H4 (cell line): ENCODE measurements at regions not wholly inside any gene's neighbourhood (a gene's known extent, or its start where the extent isn't known, plus 50 kb on each side); places are given as distances from the start of the nearest gene placed in this dataset.
"Not testable (repeated sequence)": the region's sequence is repeated elsewhere in the genome, so short reads cannot be mapped to it uniquely, and the experiment has no call there.

Experiments used
- DNase-seq: peaks from one replicate; pipeline ENCODE4 v3.0.0-alpha.2; 2015; ENCODE audit warnings: low spot score

DNA sequence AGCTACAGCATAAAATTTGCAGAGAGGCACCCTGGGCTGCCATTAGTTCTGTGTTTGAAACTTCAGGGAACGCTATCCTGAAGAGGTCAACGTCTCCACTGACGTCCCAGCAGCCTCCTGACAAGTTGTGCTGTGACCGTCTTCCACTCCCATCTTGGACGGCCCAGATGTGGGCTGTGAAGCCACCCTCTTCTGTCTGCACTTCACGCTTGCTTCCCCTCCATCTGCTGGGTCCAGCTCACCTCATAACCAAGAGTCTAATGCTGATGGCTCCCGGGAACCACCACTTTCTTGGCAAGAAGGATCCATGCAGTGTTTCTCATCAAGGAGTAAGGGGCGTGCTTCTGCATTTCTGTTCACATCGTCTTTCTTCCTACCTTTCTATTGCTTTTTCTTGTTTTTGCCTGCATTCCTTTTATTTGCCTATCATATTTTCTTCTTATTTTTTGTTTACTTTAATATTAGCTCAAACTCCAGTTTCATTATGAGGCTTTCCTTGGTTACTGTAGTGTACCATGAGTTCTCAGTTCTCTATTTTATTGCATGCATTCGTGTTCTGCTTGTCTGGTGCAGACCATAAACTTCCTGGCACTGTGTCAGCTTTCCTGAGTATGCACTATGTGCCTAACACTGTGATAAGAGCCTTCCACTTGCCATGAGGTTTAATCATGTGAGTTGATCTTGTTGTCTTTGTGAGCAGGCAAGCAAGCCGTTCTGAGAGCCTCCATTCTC, 631.8 kb upstream of the RAB6C start:
- DNase-seq: no peak

DNA sequence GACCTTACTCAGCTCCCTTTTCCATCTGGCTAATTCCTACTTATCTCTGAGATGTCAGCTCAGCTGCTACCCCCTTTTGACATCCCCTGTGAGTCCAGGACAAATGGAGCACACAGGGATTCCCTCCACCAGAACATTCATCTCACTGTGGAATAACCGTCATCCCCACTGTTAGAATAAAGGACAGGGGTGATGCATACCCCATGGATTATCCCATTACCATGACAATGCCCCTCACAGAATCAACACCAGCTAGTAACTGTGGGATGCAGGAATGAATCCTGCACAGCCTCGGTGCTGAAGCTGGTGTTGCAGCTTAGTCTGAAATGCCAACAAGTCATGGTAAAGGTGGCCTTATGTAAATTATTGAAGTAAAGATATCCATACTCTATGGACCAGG, 624.8 kb upstream of the RAB6C start:
- no peak for DNase-seq

DNA sequence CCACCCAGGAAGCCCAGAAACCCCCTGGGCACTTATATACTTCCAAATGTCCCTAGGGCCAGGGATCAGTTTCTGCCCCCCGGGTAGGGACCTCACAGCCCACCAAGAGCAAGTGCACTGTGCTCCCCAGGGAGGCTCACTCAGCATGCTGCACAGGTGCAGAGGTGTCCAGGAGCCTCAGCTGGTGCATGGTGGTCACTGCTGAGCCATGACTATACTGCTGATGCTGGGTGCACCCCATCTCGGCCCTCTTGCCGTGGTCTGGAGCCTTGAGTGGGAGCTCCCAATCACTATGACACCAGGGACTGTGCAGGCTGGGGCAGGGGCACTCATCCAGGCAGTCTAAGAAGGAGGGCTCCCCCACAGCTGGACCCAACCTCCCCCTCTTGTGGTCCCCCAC, 617.8 kb upstream of the RAB6C start:
- DNase-seq: no peak

DNA sequence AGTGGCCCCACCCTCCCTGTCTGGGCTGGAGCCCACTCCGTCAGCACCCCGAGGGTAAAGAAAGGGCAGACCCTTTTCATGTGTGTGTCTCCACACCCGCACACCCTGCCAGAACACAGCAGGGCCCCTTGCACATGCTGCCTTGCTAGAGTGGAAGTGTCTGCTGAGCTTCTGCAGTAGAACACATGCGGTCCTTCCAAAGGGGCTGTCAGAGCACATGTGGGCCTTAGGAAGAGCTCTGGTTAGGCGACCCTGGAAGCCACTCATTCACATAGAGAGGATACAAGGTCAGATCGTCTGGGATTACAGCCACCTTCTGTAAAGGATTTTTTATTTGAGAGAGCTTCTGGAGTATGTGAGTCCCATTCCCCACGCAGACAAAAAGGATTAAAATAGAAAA, 613.2 kb upstream of the RAB6C start:
- DNase-seq: no peak

DNA sequence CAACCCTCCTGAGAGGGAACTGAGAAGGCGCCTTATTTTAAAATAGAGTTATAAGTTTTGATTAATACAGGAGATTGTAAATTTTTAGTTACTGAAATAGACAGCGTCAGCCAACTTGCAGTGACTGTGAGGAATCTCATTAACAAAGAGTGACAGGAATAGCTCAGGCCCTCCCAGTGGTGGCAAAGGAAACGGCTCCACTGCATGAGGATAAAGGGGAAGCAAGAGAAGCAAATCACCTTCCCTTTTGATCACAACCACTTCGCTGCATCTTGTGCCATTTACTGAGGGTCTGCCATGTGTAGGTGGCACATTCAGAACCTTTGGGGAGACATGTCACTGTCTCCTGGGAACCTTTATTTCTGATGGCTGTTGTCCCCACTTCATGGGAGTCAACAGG, 612.4 kb upstream of the RAB6C start:
- DNase-seq: no peak

DNA sequence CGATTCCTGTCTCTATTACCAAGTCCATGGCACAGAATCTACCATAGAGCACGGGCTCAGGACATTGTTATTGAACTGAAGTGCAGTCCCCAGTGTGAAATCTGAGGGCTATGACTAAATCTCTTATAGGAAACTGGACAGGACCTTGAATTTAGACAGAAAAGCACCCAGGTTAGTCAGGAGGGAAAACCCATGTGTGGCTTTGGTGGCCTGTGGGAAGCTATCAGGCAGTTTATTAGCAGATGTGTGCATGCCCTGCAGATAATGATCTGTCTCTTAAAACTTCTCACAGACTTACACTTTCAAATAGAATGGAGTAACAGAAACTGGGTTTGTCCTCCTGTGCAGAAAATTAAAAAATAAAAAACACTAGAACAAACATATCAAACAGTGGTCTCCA, 610.0 kb upstream of the RAB6C start:
- DNase-seq: no peak

DNA sequence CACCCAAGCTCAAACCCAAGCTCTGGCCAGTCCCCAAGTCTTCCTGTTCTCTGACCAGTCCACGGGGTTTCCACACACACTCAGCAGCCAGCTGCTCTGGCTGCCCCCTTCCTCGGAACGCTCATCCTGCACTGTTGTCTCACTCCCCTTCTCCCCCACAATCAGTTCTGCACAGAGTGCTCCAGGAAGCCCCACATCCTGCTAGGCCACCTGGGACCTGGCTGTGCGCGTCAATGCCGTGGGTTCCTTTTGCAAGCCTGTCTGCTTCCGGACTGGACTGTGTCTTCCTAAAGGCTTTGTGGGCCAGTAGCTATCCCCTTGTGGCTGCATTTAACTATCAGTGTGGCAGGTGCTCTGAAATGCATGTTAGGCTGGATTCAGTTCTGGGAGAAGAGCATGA, 605.0 kb upstream of the RAB6C start:
- DNase-seq: no peak

DNA sequence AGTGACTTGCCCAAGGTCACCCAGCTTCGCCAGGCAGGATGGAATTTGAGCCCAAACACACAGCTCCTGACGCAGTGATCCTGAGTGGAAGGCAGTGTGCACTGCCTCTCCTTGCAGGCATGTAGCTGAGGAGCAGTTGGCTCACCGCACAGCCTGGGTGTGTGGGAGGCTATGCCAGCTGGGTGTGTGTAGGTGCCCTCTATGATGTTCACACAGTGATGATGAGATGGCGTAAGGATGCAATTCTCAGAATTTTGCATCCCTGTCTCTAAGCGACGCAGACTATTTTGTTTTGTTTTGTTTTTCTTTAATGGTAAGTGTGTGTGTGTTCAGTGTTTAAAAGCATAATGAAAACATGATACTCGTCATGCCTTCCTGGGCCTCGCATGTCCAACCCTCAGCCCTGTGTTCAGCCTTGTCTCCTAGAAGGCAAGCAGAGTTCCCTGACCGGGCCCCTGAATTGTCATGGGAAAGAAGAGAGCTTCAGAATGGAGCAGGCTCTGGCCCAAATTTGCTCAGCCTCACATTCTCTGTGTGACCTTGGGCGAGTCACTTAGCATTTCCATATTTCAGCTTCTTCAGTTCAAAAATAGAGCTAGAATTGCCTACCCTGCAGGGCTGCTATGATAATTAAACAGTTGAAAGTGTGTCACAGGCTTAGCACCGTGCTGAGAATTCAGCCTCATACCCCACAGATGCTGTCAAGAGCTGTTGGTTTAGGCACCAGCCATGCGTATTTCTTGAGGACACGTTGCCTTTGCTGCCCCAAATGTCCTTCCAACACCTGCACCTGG, 603.6 kb upstream of the RAB6C start:
- DNase-seq: no peak

DNA sequence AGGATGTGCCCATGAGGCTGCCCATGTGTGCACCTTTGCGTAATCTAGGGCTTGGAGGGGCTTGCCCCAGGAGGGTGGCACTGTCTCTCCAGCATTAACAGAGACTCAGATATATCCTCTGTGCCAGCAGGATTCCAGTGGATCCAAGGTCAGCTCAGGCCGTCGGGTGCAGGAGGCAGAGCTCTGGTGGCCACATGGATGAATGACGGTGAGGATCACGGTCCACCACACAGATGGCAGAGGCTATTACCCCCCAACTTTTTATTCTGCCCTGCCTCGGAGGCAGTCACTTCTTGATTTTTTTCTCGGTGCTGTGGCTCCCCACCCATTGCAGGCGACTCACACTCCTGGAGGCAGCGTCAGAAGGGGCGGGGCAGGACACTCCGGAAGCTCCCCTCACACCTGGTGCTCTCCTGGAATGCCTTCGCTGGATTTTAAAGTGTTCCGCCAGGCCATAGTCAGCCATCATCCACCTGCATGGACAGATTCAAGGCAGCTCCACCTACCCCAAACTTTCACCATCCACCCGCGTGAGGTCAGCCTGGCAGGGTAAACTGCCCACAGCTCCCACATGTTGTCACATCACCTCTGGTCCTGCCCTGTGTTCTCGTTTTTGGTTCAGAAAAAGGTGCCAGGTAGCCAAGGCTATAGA, 602.9 kb upstream of the RAB6C start:
- no peak for DNase-seq

DNA sequence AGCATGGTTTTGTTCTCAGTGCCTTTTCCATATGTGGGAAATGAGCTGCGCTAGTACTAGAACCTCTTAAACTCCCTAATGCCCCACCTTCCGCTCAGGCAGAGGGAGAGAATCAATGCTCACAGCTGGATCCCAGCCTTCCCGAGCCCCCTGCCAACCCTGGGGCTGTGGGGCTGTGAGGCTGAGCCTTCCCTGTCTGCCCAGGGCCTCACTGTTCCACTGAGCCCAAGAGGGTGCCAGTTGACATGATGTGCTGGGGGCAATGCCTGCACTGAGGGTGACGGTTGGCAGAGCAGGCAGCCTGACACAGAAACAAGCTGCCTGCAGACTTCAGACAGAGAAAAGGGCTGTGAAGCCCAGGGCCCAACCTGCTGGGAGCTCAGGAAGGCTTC, 602.4 kb upstream of the RAB6C start:
- DNase-seq: no peak

DNA sequence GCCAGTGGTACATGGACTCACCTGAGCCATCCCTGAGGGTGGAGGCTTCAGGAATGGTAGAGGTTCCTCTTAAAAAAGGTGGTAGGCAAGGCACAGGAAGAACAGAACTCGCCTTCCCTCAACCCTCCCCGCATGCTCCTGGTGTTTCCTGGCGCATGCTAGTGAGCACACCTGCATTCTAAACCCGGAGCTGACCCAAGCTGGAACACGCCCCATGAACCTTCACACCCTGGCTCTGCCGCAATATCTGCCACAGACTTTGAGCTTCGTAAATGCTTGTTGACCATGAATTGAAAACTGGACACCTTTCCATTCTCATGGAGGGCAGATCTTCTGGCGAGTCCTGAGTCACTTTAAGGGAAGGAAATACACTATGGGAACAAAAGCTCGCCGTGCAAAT, 601.3 kb upstream of the RAB6C start:
- DNase-seq: no peak

DNA sequence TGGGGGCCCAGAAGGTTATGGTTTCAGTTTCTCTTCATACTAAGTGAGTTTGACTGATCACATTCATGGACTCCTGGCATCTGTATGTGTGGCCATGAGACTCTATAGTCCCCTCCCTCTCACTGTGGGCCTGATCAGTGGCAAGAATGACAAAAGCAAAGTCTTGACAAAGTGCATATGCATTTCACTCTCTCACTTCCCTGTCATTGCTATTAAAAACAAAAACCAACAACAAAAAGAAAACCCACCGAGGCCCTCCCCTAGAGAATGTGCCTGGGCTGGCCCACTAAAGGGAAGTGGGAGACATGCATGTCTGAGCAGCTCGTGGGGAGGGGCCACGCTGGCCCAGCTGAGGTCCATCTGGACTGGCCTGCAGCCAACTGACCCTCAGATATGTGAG, 600.1 kb upstream of the RAB6C start:
- DNase-seq: no peak

DNA sequence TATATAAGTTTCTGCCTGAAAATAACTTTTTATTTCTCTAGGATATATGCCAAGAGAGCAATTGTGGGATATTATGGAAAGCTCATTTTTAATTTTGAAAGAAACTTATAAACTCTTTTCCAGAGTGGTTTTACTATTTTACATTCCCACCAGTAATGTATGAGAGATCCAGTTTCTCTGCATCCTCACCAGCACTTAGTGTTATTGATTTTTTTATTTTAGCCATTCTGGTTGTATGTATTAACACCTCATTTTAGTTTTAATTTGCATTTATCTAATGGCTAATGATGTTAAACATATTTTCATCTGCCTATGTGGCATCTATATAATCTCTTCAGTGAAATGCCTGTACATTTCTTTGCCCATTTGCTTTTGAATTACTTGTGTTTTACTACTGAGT, 597.7 kb upstream of the RAB6C start:
- no peak for DNase-seq

DNA sequence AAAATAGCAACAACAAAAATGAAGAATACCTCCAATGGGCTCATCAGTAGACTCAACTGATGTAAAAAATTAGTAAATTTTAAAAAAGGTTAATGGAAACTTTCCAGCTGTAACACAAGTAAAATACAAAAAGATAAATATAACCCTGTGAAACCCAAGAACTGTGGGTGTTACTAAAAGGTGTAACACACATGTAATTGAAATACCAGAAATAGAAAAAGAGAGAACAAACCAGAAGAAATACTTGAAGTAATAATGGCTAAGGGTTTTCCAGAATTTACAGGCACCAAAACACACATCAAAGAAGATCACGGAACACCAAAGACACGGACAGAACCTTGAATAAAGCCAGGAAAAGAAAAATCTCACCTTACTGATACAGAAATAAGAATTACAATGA, 590.6 kb upstream of the RAB6C start:
- DNase-seq: no peak

DNA sequence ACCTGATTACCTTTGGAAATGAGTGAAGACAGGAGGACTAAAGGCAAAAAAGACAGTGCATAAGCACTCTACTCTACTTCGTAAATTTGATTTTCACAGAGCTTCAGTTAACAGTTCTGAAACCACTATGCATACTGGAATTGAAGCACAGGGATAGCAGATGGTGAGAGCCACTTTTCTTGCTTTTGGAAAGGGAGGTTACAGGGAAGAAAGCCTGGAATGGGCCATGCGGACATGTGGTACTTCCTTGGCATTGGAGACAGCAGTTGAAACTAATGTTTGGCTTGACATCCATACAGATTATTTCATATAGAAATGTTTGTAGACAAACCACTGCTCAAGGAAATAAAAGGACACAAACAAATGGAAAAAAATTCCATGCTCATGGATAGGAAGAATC, 585.6 kb upstream of the RAB6C start:
- DNase-seq: no peak

DNA sequence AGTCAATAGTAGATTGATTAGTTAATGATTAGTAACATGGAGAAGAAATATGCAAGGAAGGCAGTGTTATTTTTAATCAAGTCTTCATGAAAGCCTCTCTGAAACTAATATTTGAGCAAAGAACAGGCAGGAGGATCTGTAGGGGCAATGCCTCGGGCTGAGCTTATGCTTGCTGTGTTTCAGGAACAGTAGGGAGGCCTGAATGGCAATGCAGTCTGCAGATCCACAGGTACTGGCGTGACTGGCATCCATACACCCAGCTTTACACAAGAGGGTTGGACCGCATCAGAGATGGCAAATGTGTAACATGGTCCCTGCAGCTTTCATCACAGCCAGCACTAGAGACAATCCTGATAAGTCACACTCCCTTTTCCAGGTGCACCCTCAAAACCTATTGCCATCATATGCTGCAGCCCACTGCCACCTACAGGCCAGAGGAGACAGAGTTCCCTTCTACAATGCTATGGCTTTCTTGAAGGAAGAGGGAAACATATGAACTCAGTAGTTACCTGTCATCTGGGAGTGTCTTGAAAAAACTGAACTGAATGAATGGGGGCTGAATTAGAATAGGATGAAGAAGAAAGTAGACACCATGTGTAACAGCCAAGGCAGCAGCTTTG, 582.4 kb upstream of the RAB6C start:
- DNase-seq: peak; percentile 52

DNA sequence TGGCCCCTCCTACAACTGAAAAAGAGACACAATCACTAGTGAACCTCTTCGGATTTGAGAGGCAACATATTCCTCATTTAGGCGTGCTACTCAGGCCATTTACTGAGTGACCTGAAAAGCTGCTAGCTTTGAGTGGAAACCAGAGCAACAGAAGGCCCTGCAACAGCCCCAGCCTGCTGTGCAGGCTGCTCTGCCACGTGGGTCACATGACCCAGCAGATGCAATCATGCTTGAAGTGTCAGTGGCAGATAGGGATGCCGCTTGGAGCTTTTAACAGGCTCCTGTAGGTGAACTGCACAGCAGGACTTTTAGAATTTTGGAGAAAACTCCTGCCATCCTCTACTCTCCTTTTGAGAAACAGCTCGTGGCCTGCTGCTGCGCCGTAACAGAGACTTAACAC, 578.6 kb upstream of the RAB6C start:
- DNase-seq: no peak

DNA sequence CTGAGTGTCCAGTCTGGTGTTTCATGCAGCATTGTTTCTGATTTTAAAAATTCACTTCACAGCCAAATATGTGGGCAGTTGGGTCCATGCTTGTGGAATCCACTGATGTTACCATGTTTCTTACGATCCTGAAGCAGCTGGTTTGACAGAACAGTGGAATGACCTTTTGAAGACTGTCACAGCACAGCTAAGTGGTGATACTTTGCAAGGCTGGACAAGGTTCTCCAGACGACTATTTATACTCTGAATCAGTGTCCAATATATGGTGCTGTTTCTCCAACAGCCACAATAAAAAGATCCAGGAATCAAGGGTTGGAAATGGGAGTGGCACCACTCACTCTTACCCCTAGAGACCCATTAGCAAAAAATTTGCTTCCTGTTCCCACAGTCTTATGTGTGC, 577.4 kb upstream of the RAB6C start:
- DNase-seq: no peak

DNA sequence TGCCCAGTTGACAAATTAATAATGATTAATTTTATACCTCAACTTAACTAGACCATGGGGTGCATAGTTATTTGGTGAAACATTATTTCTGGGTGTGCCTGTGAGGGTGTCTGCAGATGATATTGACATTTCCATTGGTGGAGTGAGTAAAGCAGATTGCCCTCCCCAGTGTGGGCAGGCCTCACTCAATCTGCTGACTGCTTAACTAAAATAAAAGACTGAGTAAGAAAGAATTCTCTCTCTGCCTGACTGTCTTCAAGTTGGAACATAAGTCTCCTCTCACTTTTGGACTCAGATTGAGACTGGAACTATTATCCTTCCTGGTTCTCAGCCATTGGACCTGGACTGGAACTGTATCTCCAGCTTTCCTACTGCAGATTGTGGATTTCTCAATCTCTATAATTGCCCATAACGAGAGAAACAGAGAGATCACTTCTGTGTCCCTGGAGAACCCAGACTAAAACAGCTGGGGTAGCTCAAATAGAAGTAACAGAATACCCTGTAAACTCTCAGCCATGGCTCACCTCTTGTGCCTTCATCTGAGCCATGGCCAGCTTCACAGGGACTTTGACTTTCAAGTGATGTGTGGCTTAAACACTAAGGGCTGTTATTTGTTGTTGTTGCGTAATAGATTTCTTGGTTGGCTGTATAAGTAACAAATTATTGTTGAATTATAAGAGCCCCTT, 575.3 kb upstream of the RAB6C start:
- DNase-seq: no peak

DNA sequence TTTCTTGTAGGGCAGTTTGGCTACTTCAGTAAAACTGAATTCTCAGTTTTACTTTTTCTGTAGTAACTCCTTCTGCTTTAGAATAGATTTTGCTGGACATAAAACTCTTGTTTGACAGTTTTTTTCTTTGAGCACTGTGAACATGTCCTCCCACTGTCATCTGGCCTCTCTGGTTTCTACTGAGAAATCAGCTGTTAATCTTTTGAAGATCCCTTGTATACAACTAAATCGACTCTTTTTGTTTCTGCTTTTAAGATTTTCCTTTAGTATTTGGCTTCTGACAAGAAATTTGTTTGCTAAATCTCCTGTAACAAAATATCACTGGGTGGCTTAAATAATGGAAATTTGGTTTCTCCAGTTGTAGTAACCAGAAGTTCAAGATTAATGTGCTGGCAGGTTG, 570.9 kb upstream of the RAB6C start:
- DNase-seq: no peak

DNA sequence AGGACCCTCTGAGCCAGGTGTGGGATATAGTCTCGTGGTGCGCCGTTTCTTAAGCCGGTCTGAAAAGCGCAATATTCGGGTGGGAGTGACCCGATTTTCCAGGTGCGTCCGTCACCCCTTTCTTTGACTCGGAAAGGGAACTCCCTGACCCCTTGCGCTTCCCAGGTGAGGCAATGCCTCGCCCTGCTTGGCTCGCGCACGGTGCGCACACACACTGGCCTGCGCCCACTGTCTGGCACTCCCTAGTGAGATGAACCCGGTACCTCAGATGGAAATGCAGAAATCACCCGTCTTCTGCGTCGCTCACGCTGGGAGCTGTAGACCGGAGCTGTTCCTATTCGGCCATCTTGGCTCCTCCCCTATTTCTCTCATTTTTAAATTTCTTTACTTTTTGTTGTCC, 562.4 kb upstream of the RAB6C start:
- not testable (repeated sequence) for DNase-seq

DNA sequence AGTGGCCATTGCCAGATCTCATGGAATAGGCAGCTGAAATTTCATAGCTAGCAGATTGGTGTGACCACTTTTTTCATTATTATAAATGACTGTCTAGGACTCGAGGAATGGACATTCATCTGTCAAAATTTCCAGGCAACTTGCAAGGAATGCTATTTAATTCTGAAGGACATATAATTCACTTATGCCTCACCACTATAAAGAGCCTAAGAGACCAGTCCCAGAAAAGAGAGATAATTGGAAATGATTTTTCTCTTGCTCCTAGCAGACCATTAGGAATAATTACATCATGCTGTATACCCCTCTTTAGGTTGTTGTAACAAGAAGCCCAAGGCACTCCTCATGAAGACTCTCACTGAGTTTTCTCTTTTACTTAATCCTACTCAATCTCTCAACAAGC, 557.4 kb upstream of the RAB6C start:
- DNase-seq: no peak
